SK-N-SH (cell line): ENCODE measurements at regions not wholly inside any gene's neighbourhood (a gene's known extent, or its start where the extent isn't known, plus 50 kb on each side); places are given as distances from the start of the nearest gene placed in this dataset.

Source experiments
- GABPA ChIP-seq: IDR thresholded peaks from 2 replicates; pipeline ENCODE4 v1.4.0; 2012; ENCODE audit warnings: low read depth, mild to moderate bottlenecking
- RAD21 ChIP-seq: IDR thresholded peaks from 2 replicates; pipeline ENCODE4 v1.6.1; 2012; ENCODE audit warnings: mild to moderate bottlenecking, low read length
- YY1 ChIP-seq: IDR thresholded peaks from 2 replicates; pipeline ENCODE4 v1.4.0; 2012; ENCODE audit warnings: low read depth, mild to moderate bottlenecking
- TF ChIP-seq, protein P1 (sequence below): fragments of 200-600 bp; sonication (generic); IDR thresholded peaks from 2 replicates; pipeline ENCODE4 v1.6.1; 2017; ENCODE audit warnings: antibody characterized with exemption, mild to moderate bottlenecking, moderate library complexity
- TF ChIP-seq, protein P2 (sequence below): IDR thresholded peaks from 2 replicates; pipeline ENCODE4 v1.6.1; 2012; ENCODE audit warnings: mild to moderate bottlenecking, low read depth, low read length, moderate library complexity

DNA sequence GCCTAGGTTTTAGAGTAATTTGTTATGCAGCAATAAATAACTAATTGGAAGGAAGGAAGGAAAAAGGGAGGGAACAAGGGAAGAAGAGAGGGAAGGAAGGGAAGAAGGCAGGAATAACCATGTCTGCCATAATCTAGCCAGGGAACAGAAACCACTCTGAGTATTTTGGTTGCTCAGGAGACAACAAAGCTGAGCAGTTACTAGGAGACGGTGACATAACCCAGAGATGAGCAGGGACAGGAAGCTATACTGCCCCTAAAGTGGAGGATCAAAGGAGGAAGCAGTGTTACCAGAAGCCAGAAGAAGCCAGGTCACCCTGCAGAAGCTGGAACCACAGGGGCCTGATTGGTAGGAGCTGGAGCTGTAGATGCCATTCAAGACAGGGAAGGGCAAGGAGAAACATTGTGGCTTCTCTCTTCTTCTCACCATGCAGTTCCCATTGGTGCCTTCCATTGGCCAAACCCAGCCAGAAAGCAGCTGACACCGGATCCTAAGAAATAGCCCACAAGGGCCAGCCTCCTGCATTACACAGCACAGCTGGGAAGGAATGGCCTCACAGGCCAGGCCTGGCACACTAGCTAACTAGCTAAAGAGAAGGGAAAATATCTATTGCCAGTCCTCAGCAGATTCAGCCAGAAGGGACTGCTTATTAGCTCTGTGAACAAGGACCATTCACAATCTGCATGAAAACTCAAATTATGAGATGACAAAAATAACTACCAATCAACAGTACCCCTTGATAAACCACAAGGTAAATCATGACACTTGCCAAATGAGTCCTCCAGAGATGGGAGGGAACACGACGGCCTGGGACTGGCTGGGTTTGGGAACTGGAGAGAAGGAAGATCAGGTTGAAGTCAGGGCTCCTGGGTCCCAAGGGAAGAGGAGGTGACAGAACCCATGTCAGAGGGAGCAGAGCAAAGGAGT is 184.5 kb upstream of the NFE2L3 start:
- TF ChIP-seq, protein P1, sequence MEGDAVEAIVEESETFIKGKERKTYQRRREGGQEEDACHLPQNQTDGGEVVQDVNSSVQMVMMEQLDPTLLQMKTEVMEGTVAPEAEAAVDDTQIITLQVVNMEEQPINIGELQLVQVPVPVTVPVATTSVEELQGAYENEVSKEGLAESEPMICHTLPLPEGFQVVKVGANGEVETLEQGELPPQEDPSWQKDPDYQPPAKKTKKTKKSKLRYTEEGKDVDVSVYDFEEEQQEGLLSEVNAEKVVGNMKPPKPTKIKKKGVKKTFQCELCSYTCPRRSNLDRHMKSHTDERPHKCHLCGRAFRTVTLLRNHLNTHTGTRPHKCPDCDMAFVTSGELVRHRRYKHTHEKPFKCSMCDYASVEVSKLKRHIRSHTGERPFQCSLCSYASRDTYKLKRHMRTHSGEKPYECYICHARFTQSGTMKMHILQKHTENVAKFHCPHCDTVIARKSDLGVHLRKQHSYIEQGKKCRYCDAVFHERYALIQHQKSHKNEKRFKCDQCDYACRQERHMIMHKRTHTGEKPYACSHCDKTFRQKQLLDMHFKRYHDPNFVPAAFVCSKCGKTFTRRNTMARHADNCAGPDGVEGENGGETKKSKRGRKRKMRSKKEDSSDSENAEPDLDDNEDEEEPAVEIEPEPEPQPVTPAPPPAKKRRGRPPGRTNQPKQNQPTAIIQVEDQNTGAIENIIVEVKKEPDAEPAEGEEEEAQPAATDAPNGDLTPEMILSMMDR = no peak
- TF ChIP-seq YY1 (no peak), GABPA (no peak), RAD21 (no peak)
- TF ChIP-seq, protein P2, sequence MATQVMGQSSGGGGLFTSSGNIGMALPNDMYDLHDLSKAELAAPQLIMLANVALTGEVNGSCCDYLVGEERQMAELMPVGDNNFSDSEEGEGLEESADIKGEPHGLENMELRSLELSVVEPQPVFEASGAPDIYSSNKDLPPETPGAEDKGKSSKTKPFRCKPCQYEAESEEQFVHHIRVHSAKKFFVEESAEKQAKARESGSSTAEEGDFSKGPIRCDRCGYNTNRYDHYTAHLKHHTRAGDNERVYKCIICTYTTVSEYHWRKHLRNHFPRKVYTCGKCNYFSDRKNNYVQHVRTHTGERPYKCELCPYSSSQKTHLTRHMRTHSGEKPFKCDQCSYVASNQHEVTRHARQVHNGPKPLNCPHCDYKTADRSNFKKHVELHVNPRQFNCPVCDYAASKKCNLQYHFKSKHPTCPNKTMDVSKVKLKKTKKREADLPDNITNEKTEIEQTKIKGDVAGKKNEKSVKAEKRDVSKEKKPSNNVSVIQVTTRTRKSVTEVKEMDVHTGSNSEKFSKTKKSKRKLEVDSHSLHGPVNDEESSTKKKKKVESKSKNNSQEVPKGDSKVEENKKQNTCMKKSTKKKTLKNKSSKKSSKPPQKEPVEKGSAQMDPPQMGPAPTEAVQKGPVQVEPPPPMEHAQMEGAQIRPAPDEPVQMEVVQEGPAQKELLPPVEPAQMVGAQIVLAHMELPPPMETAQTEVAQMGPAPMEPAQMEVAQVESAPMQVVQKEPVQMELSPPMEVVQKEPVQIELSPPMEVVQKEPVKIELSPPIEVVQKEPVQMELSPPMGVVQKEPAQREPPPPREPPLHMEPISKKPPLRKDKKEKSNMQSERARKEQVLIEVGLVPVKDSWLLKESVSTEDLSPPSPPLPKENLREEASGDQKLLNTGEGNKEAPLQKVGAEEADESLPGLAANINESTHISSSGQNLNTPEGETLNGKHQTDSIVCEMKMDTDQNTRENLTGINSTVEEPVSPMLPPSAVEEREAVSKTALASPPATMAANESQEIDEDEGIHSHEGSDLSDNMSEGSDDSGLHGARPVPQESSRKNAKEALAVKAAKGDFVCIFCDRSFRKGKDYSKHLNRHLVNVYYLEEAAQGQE = no peak
